HG03442 (cell line): ENCODE measurements at regions not wholly inside any gene's neighbourhood (a gene's known extent, or its start where the extent isn't known, plus 50 kb on each side); places are given as distances from the start of the nearest gene placed in this dataset.
"Not testable (repeated sequence)": the region's sequence is repeated elsewhere in the genome, so short reads cannot be mapped to it uniquely, and the experiment has no call there.

Experiments
- ATAC-seq: cut with Tn5 transposase; IDR thresholded peaks from one replicate; pipeline ENCODE4 v1.9.1; 2021; ENCODE audit warnings: mild to moderate bottlenecking, moderate library complexity; ENCODE audit not compliant: unreplicated experiment

GRCh38 chr5:124521461-124522230 lies 224.8 kb downstream of the ZNF608 start:
- no peak for ATAC-seq

GRCh38 chr5:124519396-124519795 lies 227.0 kb downstream of the ZNF608 start:
- peak; percentile 88 for ATAC-seq

- ATAC-seq, result no peak
Measured at GRCh38 chr5:124516567-124516966, 229.9 kb downstream of the ZNF608 start.

GRCh38 chr5:124515497-124516245 lies 230.8 kb downstream of the ZNF608 start:
- no peak for ATAC-seq

GRCh38 chr5:124514956-124515355 lies 231.5 kb downstream of the ZNF608 start:
- ATAC-seq, result no peak

- no peak for ATAC-seq
Measured at GRCh38 chr5:124512952-124513632, 233.3 kb downstream of the ZNF608 start.

- ATAC-seq, result no peak
Measured at GRCh38 chr5:124512236-124512635, 234.2 kb downstream of the ZNF608 start.

- no peak for ATAC-seq
Measured at GRCh38 chr5:124511791-124512190, 234.6 kb downstream of the ZNF608 start.

GRCh38 chr5:124507688-124508087 lies 238.8 kb downstream of the ZNF608 start:
- ATAC-seq, result no peak

GRCh38 chr5:124504081-124504916 lies 242.1 kb downstream of the ZNF608 start:
- peak; percentile 98 for ATAC-seq

GRCh38 chr5:124502551-124502950 lies 243.9 kb downstream of the ZNF608 start:
- ATAC-seq, result no peak

- ATAC-seq, result not testable (repeated sequence)
Measured at GRCh38 chr5:124499818-124500217, 246.6 kb downstream of the ZNF608 start.

GRCh38 chr5:124496968-124497367 lies 249.5 kb downstream of the ZNF608 start:
- not testable (repeated sequence) for ATAC-seq

- no peak for ATAC-seq
Measured at GRCh38 chr5:124494540-124495116, 251.8 kb downstream of the ZNF608 start.

GRCh38 chr5:124492444-124493224 lies 253.8 kb downstream of the ZNF608 start:
- no peak for ATAC-seq

GRCh38 chr5:124490315-124490714 lies 256.1 kb downstream of the ZNF608 start:
- ATAC-seq, result not testable (repeated sequence)

GRCh38 chr5:124481419-124481818 lies 265.0 kb downstream of the ZNF608 start:
- no peak for ATAC-seq

GRCh38 chr5:124480964-124481363 lies 265.5 kb downstream of the ZNF608 start:
- no peak for ATAC-seq

- no peak for ATAC-seq
Measured at GRCh38 chr5:124480022-124480421, 266.4 kb downstream of the ZNF608 start.

GRCh38 chr5:124478264-124478663 lies 268.2 kb downstream of the ZNF608 start:
- ATAC-seq, result no peak
